ENCODE measurements at regions not wholly inside any gene's neighbourhood (a gene's known extent, or its start where the extent isn't known, plus 50 kb on each side); places are given as distances from the start of the nearest gene placed in this dataset.

- intact Hi-C loops (cut with micrococcal nuclease), result no loop called here
- no peaks in the 10 kb centered on the region for H3K27me3 Mint-ChIP-seq (ENCODE audit: insufficient read depth, unreplicated experiment)
- TF ChIP-seq CTCF (IDR thresholded peaks at IDR 0.05; ENCODE audit: unreplicated experiment), result no peak
- no peaks in the 10 kb centered on the region for H3K9me3 Mint-ChIP-seq (ENCODE audit: unreplicated experiment)
- no peak overlapping the region for H3K27ac Mint-ChIP-seq (ENCODE audit: low read depth, unreplicated experiment)
- ChIA-PET CTCF (interaction anchor here (1.4 to 2.1 kb wide), 2 partner anchors 9 to 15 kb away, joined by 4 to 5 read pairs; no protein-coding TSS in a partner anchor), POLR2A (no interaction called here)
- H3K4me3 Mint-ChIP-seq (ENCODE audit: unreplicated experiment), result no peak overlapping the region
- H3K4me1 Mint-ChIP-seq (ENCODE audit: insufficient read depth, unreplicated experiment), result no peaks in the 10 kb centered on the region
- no peak for DNase-seq (ENCODE audit: unreplicated experiment)
- no peaks in the 10 kb centered on the region for H3K36me3 Mint-ChIP-seq (ENCODE audit: insufficient read depth, unreplicated experiment)
- no TSS peak for BruUV-seq (replicated peaks)
These were observed 55.1 kb downstream of the IRAG1 start for GRCh38 chr11:10638316-10638925.

DNA sequence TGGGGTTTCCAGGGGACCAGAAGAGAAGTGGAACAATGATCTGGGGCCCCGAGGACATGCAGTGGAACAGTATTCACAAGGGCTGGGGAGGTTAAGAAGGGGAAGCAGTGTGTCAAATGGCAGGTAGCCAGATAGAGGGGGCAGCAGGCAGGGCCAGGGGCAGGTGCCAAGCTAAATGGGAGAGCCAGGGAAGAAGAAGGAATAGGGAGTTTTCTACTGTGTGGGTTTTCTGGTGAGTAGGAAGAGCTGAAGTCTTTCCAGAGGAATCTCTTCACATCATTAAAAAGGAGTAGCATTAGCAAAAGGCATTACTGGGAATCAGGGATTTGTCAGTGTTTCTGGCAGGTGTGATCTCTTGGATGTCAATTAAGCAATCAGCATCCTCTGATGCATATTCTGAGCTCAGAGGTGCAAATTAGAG is 55.8 kb downstream of the IRAG1 start:
- no peaks in the 10 kb centered on the region for H3K36me3 Mint-ChIP-seq (ENCODE audit: insufficient read depth, unreplicated experiment)
- CTCF ChIA-PET, result interaction anchor here (0.8 to 2.1 kb wide), 3 partner anchors 9 to 123 kb away, joined by 3 to 5 read pairs (median 4); no protein-coding TSS in a partner anchor
- TF ChIP-seq CTCF (IDR thresholded peaks at IDR 0.05; ENCODE audit: unreplicated experiment), result no peak
- POLR2A ChIA-PET, result no interaction called here
- no peaks in the 10 kb centered on the region for H3K27me3 Mint-ChIP-seq (ENCODE audit: insufficient read depth, unreplicated experiment)
- H3K4me1 Mint-ChIP-seq (ENCODE audit: insufficient read depth, unreplicated experiment), result no peaks in the 10 kb centered on the region
- no peak for DNase-seq (ENCODE audit: unreplicated experiment)
- no peaks in the 10 kb centered on the region for H3K9me3 Mint-ChIP-seq (ENCODE audit: unreplicated experiment)
- H3K27ac Mint-ChIP-seq (ENCODE audit: low read depth, unreplicated experiment), result no peak overlapping the region
- no peak overlapping the region for H3K4me3 Mint-ChIP-seq (ENCODE audit: unreplicated experiment)
- BruUV-seq (replicated peaks), result no TSS peak
- intact Hi-C loops (cut with micrococcal nuclease), result no loop called here

DNA sequence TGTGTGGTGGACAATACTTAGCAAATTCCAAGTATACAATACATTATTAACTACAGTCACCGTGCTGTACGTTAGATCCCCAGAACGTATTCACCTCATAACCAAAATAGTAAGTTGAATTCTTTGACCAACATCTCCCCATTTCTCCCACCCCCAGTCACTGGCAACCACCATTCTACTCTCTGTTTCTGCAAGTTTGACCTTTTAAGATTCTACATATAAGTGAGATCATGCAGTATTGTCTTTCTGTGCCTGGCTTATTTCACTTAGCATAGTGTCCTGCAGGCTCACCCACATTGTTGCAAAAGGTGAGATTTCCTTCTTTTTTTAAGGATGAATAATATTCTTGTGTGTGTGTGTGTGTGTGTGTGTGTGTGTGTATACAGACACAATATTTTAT is 59.1 kb downstream of the IRAG1 start:
- no peaks in the 10 kb centered on the region for H3K9me3 Mint-ChIP-seq (ENCODE audit: unreplicated experiment)
- ChIA-PET POLR2A (no interaction called here), CTCF (interaction anchor here (1.1 kb wide), 1 partner anchor 115 kb away, joined by 3 read pairs; no protein-coding TSS in a partner anchor)
- intact Hi-C loops (cut with micrococcal nuclease), result no loop called here
- no peaks in the 10 kb centered on the region for H3K36me3 Mint-ChIP-seq (ENCODE audit: insufficient read depth, unreplicated experiment)
- no peak for DNase-seq (ENCODE audit: unreplicated experiment)
- H3K27me3 Mint-ChIP-seq (ENCODE audit: insufficient read depth, unreplicated experiment), result no peaks in the 10 kb centered on the region
- no peaks in the 10 kb centered on the region for H3K4me1 Mint-ChIP-seq (ENCODE audit: insufficient read depth, unreplicated experiment)
- BruUV-seq (replicated peaks), result no TSS peak
- H3K4me3 Mint-ChIP-seq (ENCODE audit: unreplicated experiment), result no peak overlapping the region
- no peak overlapping the region for H3K27ac Mint-ChIP-seq (ENCODE audit: low read depth, unreplicated experiment)
- no peak for TF ChIP-seq CTCF (IDR thresholded peaks at IDR 0.05; ENCODE audit: unreplicated experiment)

DNA sequence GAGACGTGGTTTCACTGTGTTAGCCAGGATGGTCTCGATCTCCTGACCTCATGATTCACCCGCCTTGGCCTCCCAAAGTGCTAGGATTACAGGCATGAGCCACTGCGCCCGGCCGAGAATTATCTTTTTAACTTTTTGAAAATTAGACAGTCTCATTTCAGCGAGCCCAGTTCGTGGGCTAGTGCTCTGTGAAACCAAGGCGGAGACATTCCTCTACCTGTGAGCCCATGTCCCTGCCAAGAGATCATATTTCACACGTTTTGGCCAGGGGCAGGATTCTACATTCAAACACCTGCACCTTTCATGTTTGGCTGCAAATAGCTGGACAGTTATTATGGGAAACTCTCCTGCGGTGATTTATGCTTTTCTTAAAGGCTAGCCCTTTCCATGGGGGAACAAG is 60.3 kb downstream of the IRAG1 start:
- Mint-ChIP-seq H3K4me3 (ENCODE audit: unreplicated experiment) (no peak overlapping the region), H3K27ac (ENCODE audit: low read depth, unreplicated experiment) (no peak overlapping the region), H3K9me3 (ENCODE audit: unreplicated experiment) (no peaks in the 10 kb centered on the region), H3K4me1 (ENCODE audit: insufficient read depth, unreplicated experiment) (no peaks in the 10 kb centered on the region), H3K36me3 (ENCODE audit: insufficient read depth, unreplicated experiment) (no peaks in the 10 kb centered on the region), H3K27me3 (ENCODE audit: insufficient read depth, unreplicated experiment) (no peaks in the 10 kb centered on the region)
- no peak for TF ChIP-seq CTCF (IDR thresholded peaks at IDR 0.05; ENCODE audit: unreplicated experiment)
- POLR2A ChIA-PET, result no interaction called here
- no TSS peak for BruUV-seq (replicated peaks)
- intact Hi-C loops (cut with micrococcal nuclease), result no loop called here
- DNase-seq (ENCODE audit: unreplicated experiment), result peak; percentile 36
- CTCF ChIA-PET, result interaction anchor here (0.6 to 1.1 kb wide), 2 partner anchors 117 to 194 kb away, joined by 3 read pairs; no protein-coding TSS in a partner anchor
